ENCODE measurements at regions not wholly inside any gene's neighbourhood (a gene's known extent, or its start where the extent isn't known, plus 50 kb on each side); places are given as distances from the start of the nearest gene placed in this dataset. TPM values are rescaled to one million over a fixed set of nuclear protein-coding genes. Genes with fewer than 3 reads are reported as not detected.

- Histone ChIP-seq H3K9me3 (no peaks in the 10 kb centered on the region), H3K4me3 (no peak overlapping the region), H3K36me3 (no peaks in the 10 kb centered on the region), H3K4me1 (no peaks in the 10 kb centered on the region), H3K27ac (no peak overlapping the region), H3K27me3 (no peaks in the 10 kb centered on the region)
- DNase-seq: no peak
- TF ChIP-seq CTCF (IDR thresholded peaks at IDR 0.05) (no peak), POLR2A (IDR thresholded peaks at IDR 0.05) (no peak)
- intact Hi-C loops (cut with DNase I; ENCODE audit: low total_unique reads): no loop called here
These were observed 61.1 kb upstream of the ZNF462 start for GRCh38 chr9:106801816-106802215.

Small RNA genes lying in the stretch of these regions (microRNA-seq; reads per million reads assigned to microRNA genes)
- not detected for gene MIR8081 (ENCODE audit: borderline microRNAs expressed, borderline replicate concordance)

Small RNA genes lying in the stretch of these regions (small RNA-seq; reads per million reads assigned to genes)
- not detected for gene MIR8081

Measured in uterus (tissue), 3 donors.